Heart left ventricle (tissue), 16 donors: ENCODE measurements at regions not wholly inside any gene's neighbourhood (a gene's known extent, or its start where the extent isn't known, plus 50 kb on each side); places are given as distances from the start of the nearest gene placed in this dataset.
A peak's percentile ranks its signal among the peaks of the same experiment; 100 is the strongest.

ENCODE experiments used
- ATAC-seq, 4 donors: fragments of 200-7000 bp; cut with Tn5 transposase; one replicate each; pipeline ENCODE4 v1.9.1; 2020 to 2022; ENCODE audit warnings: moderate library complexity in 4 of 4, mild to moderate bottlenecking in 3 of 4, moderate number of reproducible peaks in 1 of 4
- DNase-seq, 5 donors: peaks; one replicate each; pipeline ENCODE4 v3.0.0-alpha.2; 2020
- H3K27ac ChIP-seq, 12 donors: fragments of 200-600 bp; sonication (generic) in 4 of 12; one replicate each; pipeline versions ENCODE4 v1.5.0 to v1.8.0; 2016 to 2022; ENCODE audit warnings: mild to moderate bottlenecking in 2 of 12
- H3K27me3 ChIP-seq, 9 donors: fragments of 200-600 bp; sonication (generic) in 2 of 9; one replicate each; pipeline versions ENCODE4 v1.5.1 to v1.8.0; 2016 to 2022; ENCODE audit warnings: mild to moderate bottlenecking in 3 of 9
- H3K36me3 ChIP-seq, 9 donors: fragments of 200-600 bp; sonication (generic) in 2 of 9; one replicate each; pipeline versions ENCODE4 v1.5.0 to v1.8.0; 2018 to 2022; ENCODE audit warnings: mild to moderate bottlenecking in 2 of 9
- H3K4me1 ChIP-seq, 12 donors: fragments of 200-600 bp; sonication (generic) in 4 of 12; one replicate each; pipeline versions ENCODE4 v1.5.0 to v1.8.0; 2016 to 2022; ENCODE audit warnings: mild to moderate bottlenecking in 3 of 12
- H3K4me3 ChIP-seq, 12 donors: fragments of 200-600 bp; sonication (generic) in 4 of 12; one replicate each; pipeline versions ENCODE4 v1.5.0 to v1.8.0; 2017 to 2022; ENCODE audit warnings: mild to moderate bottlenecking in 9 of 12, moderate library complexity in 4 of 12
- H3K9me3 ChIP-seq, 12 donors: fragments of 200-600 bp; sonication (generic) in 4 of 12; one replicate each; pipeline versions ENCODE4 v1.5.0 to v1.8.0; 2016 to 2022; ENCODE audit warnings: mild to moderate bottlenecking in 1 of 12
- CTCF ChIP-seq, 12 donors: fragments of 200-600 bp; sonication (generic) in 4 of 12; IDR thresholded peaks; one replicate each; pipeline versions ENCODE4 v1.5.0 to v1.8.0; 2018 to 2022; ENCODE audit warnings: antibody characterized with exemption in 12 of 12, mild to moderate bottlenecking in 5 of 12
- POLR2A ChIP-seq, 2 donors: fragments of 450-650 bp; IDR thresholded peaks; one replicate each; pipeline ENCODE4 v1.6.1; 2017; ENCODE audit warnings: antibody characterized with exemption in 2 of 2, mild to moderate bottlenecking in 2 of 2, moderate library complexity in 2 of 2
- WGBS, 4 donors: extraction: QIAGEN DNeasy Blood & Tissue Kit in 2 of 4; methylation state at CpG; one replicate each; pipeline versions ENCODE4 v1.1.5 to v1.1.7; 2013 to 2018; 5-methylcytosine and 5-hydroxymethylcytosine counted together
- intact Hi-C, 10 donors: fragments of 100-400 bp; cut with DNase I; formaldehyde crosslinking; loops; one replicate each; pipeline versions ENCODE4 v1.11.1 to v1.14.2; 2022
- donor health status: ischemic (EF 13 %, LVEDD 7.1; RV severe dilation, severe dysfunction).
- donor health status: healthy with polysubstance abuse.
- donor health status: DM: no; HTN: yes; CAD: no.
- donor health status: DM: no; HTN: no; CAD: no.
- donor health status: ischemic (EF 25% LVEDD 6.9; RV normal size, moderate dysfunction).
- donor health status: ischemic (EF 25% LVEDD 5.7; RV mildly dilated, moderate dysfunction).
- donor health status: healthy.
- donor health status: DM: yes; HTN: yes; CAD: no.
- donor health status: ischemic (EF 35%, LVEDD 5.7; RV mildly dilated, moderate dysfunction).
- donor health status: nonischemic (EF 11% LVEDD 7.7; RV severe dilation, severe dysfunction).
- donor health status: DM: yes; HTN: yes; CAD: no.
- donor health status: PGD.
- donor health status: ischemic (EF 29% LVEDD 5.4; RV normal size, mild dysfunction).
- donor health status: nonischemic (EF 23%, LVEDD 6.1; RV moderate dilation, normal function).

GRCh38 chr5:154631141-154631540 lies 124.0 kb upstream of the LARP1 start:
- peaks cover 0 to 3% (median 0%) of the 10 kb centered on the region in 9 donors for H3K27me3 ChIP-seq
- no peaks in the 10 kb centered on the region for H3K4me1 ChIP-seq
- no peak for DNase-seq
- ATAC-seq = no peak
- intact Hi-C loops = no loop called here
- H3K27ac ChIP-seq = no peak overlapping the region
- H3K4me3 ChIP-seq = no peak overlapping the region
- 91 to 97% (median 94%) methylated on average over 11 to 22 of the region's 22 CpGs for WGBS, 4 donors
- TF ChIP-seq CTCF (IDR thresholded peaks at IDR 0.05) = no peak
- TF ChIP-seq POLR2A (IDR thresholded peaks at IDR 0.05) = no peak
- H3K9me3 ChIP-seq = no peaks in the 10 kb centered on the region
- no peaks in the 10 kb centered on the region for H3K36me3 ChIP-seq

GRCh38 chr5:154630410-154630809 lies 124.8 kb upstream of the LARP1 start:
- peak in 2 of 4 donors; percentile 24 to 41 for ATAC-seq
- H3K36me3 ChIP-seq = no peaks in the 10 kb centered on the region
- intact Hi-C loops = no loop called here
- H3K27me3 ChIP-seq = peaks cover 0 to 3% (median 0%) of the 10 kb centered on the region in 9 donors
- no peaks in the 10 kb centered on the region for H3K9me3 ChIP-seq
- H3K27ac ChIP-seq = no peak overlapping the region
- TF ChIP-seq CTCF (IDR thresholded peaks at IDR 0.05) (no peak), POLR2A (IDR thresholded peaks at IDR 0.05) (no peak)
- H3K4me3 ChIP-seq = no peak overlapping the region
- H3K4me1 ChIP-seq = no peaks in the 10 kb centered on the region
- 48 to 72% (median 58%) methylated on average over 4 of the region's 4 CpGs for WGBS, 4 donors
- DNase-seq = no peak

- H3K36me3 ChIP-seq = no peaks in the 10 kb centered on the region
- ATAC-seq = no peak
- H3K27ac ChIP-seq = no peak overlapping the region
- no peaks in the 10 kb centered on the region for H3K9me3 ChIP-seq
- H3K27me3 ChIP-seq = peaks cover 0 to 3% (median 0%) of the 10 kb centered on the region in 9 donors
- intact Hi-C loops = loop anchor here in 1 of 10 donors (10.0 kb wide), 1 partner anchor 644 kb away; no protein-coding TSS in a partner anchor
- no peaks in the 10 kb centered on the region for H3K4me1 ChIP-seq
- no peak for TF ChIP-seq POLR2A (IDR thresholded peaks at IDR 0.05)
- no peak for TF ChIP-seq CTCF (IDR thresholded peaks at IDR 0.05)
- 69 to 93% (median 81%) methylated on average over 3 to 4 of the region's 4 CpGs for WGBS, 4 donors
- no peak for DNase-seq
- no peak overlapping the region for H3K4me3 ChIP-seq
Observed at GRCh38 chr5:154628685-154629084, 126.5 kb upstream of the LARP1 start.

- H3K4me1 ChIP-seq = no peaks in the 10 kb centered on the region
- ATAC-seq = no peak
- no peak overlapping the region for H3K27ac ChIP-seq
- no peaks in the 10 kb centered on the region for H3K9me3 ChIP-seq
- intact Hi-C loops = loop anchor here in 1 of 10 donors (10.0 kb wide), 1 partner anchor 643 kb away; no protein-coding TSS in a partner anchor
- no peak for DNase-seq
- 62 to 68% (median 65%) methylated on average over 7 of the region's 7 CpGs for WGBS, 4 donors
- no peaks in the 10 kb centered on the region for H3K36me3 ChIP-seq
- H3K4me3 ChIP-seq = no peak overlapping the region
- TF ChIP-seq POLR2A (IDR thresholded peaks at IDR 0.05) = no peak
- no peak for TF ChIP-seq CTCF (IDR thresholded peaks at IDR 0.05)
- peaks cover 0 to 1% (median 0%) of the 10 kb centered on the region in 9 donors for H3K27me3 ChIP-seq
Observed at GRCh38 chr5:154627698-154628678, 127.2 kb upstream of the LARP1 start.
